Stomach (tissue), 8 donors: ENCODE measurements at regions not wholly inside any gene's neighbourhood (a gene's known extent, or its start where the extent isn't known, plus 50 kb on each side); places are given as distances from the start of the nearest gene placed in this dataset.
A peak's percentile ranks its signal among the peaks of the same experiment; 100 is the strongest.

ENCODE experiments used
- DNase-seq, 2 donors: peaks; one replicate each; pipeline versions ENCODE4 v3.0.0 to v3.0.0-alpha.2; 2013 to 2019
- H3K27ac ChIP-seq, 5 donors: fragments of 200-600 bp in 4 of 5; sonication (generic) in 4 of 5; one replicate each; pipeline ENCODE4 v1.5.1; 2013 to 2019; ENCODE audit warnings: mild to moderate bottlenecking in 1 of 5, moderate library complexity in 1 of 5
- H3K27me3 ChIP-seq, 3 donors: fragments of 200-600 bp; sonication (generic); one replicate each; pipeline ENCODE4 v1.5.1; 2017 to 2019; ENCODE audit warnings: mixed run types in 1 of 3
- H3K36me3 ChIP-seq, 4 donors: fragments of 200-600 bp; sonication (generic); 1 replicate in 3 of 4; 2 replicates in 1 of 4; pipeline ENCODE4 v1.5.1; 2016 to 2019
- H3K4me1 ChIP-seq, 4 donors: fragments of 200-600 bp; sonication (generic); one replicate each; pipeline ENCODE4 v1.5.1; 2016 to 2019
- H3K4me3 ChIP-seq, 4 donors: fragments of 200-600 bp; sonication (generic) in 3 of 4; one replicate each; pipeline ENCODE4 v1.5.1; 2016 to 2019; ENCODE audit warnings: mild to moderate bottlenecking in 1 of 4
- H3K9me3 ChIP-seq, 4 donors: fragments of 200-600 bp; sonication (generic); one replicate each; pipeline ENCODE4 v1.5.1; 2016 to 2019
- CTCF ChIP-seq, 7 experiments: fragments of 450-650 bp in 4 of 7; fragments of 200-600 bp in 3 of 7; sonication (generic) in 3 of 7; IDR thresholded peaks; one replicate each; pipeline ENCODE4 v1.5.1; 2016 to 2019; ENCODE audit warnings: antibody characterized with exemption in 7 of 7, control low read depth in 2 of 7, mild to moderate bottlenecking in 1 of 7
- EP300 ChIP-seq: sonication (generic); formaldehyde crosslinking; IDR thresholded peaks from one replicate; pipeline ENCODE4 v1.6.1; 2017; ENCODE audit warnings: antibody characterized with exemption
- POLR2A ChIP-seq, 4 donors: fragments of 450-650 bp; IDR thresholded peaks; one replicate each; pipeline ENCODE4 v1.6.1; 2016; ENCODE audit warnings: antibody characterized with exemption in 4 of 4, control low read depth in 2 of 4, mild to moderate bottlenecking in 1 of 4, moderate library complexity in 1 of 4
- POLR2AphosphoS5 ChIP-seq, 3 donors: sonication (generic); formaldehyde crosslinking; IDR thresholded peaks; one replicate each; pipeline ENCODE4 v1.6.1; 2016; ENCODE audit warnings: antibody characterized with exemption in 3 of 3
- WGBS, 5 donors: extraction: QIAGEN DNeasy Blood & Tissue Kit in 3 of 5; methylation state at CpG; one replicate each; pipeline versions ENCODE4 v1.1.5 to v1.1.7; 2013 to 2018; 5-methylcytosine and 5-hydroxymethylcytosine counted together
- intact Hi-C: fragments of 100-400 bp; cut with DNase I; formaldehyde crosslinking; loops from one replicate; pipeline ENCODE4 v1.15.1; 2023; ENCODE audit warnings: low total_unique reads
- donor health status: healthy with polysubstance abuse.
- donor health status: Bipolar disorder and iron deficiency.
- donor health status: healthy.

- Histone ChIP-seq H3K27me3 (no peaks in the 10 kb centered on the region), H3K9me3 (peaks cover 0 to 13% (median 5%) of the 10 kb centered on the region in 4 donors), H3K36me3 (no peaks in the 10 kb centered on the region), H3K4me3 (no peak overlapping the region), H3K27ac (no peak overlapping the region), H3K4me1 (no peaks in the 10 kb centered on the region)
- intact Hi-C loops: no loop called here
- TF ChIP-seq POLR2AphosphoS5 (IDR thresholded peaks at IDR 0.05) (no peak), CTCF (IDR thresholded peaks at IDR 0.05) (peak in 3 of 7 experiments; percentile 14 to 31 (median 22))
- whole genome bisulfite sequencing, 5 donors: 44 to 48% (median 47%) methylated on average over 5 of the region's 5 CpGs
- peak in 1 of 2 donors; percentile 67 for DNase-seq
Measured at GRCh38 chr5:12023614-12024241, 119.5 kb upstream of the CTNND2 start.

- intact Hi-C loops: no loop called here
- WGBS, 5 donors: 61 to 78% (median 66%) methylated on average over 3 of the region's 3 CpGs
- no peak overlapping the region for H3K4me3 ChIP-seq
- no peaks in the 10 kb centered on the region for H3K4me1 ChIP-seq
- peaks cover 0 to 5% (median 1%) of the 10 kb centered on the region in 4 donors for H3K9me3 ChIP-seq
- DNase-seq: peak in 1 of 2 donors; percentile 7
- TF ChIP-seq EP300 (no peak), CTCF (IDR thresholded peaks at IDR 0.05) (no peak), POLR2AphosphoS5 (IDR thresholded peaks at IDR 0.05) (no peak), POLR2A (IDR thresholded peaks at IDR 0.05) (no peak)
- H3K27me3 ChIP-seq: no peaks in the 10 kb centered on the region
- no peak overlapping the region for H3K27ac ChIP-seq
- no peaks in the 10 kb centered on the region for H3K36me3 ChIP-seq
Measured at GRCh38 chr5:12022444-12022843, 118.2 kb upstream of the CTNND2 start.

GRCh38 chr5:12019306-12019705 is 115.1 kb upstream of the CTNND2 start:
- WGBS, 5 donors: 71 to 95% (median 85%) methylated on average over 1 of the region's 1 CpG
- intact Hi-C loops: no loop called here
- Histone ChIP-seq H3K27me3 (no peaks in the 10 kb centered on the region), H3K27ac (no peak overlapping the region), H3K4me1 (no peaks in the 10 kb centered on the region), H3K4me3 (no peak overlapping the region), H3K36me3 (no peaks in the 10 kb centered on the region), H3K9me3 (peaks cover 0 to 10% (median 3%) of the 10 kb centered on the region in 4 donors)
- no peak for TF ChIP-seq EP300
- TF ChIP-seq POLR2AphosphoS5 (IDR thresholded peaks at IDR 0.05): no peak
- TF ChIP-seq CTCF (IDR thresholded peaks at IDR 0.05): no peak
- TF ChIP-seq POLR2A (IDR thresholded peaks at IDR 0.05): no peak
- no peak for DNase-seq

GRCh38 chr5:12017007-12017406 is 112.8 kb upstream of the CTNND2 start:
- no peak overlapping the region for H3K27ac ChIP-seq
- no peaks in the 10 kb centered on the region for H3K36me3 ChIP-seq
- no peaks in the 10 kb centered on the region for H3K27me3 ChIP-seq
- H3K4me1 ChIP-seq: no peaks in the 10 kb centered on the region
- TF ChIP-seq CTCF (IDR thresholded peaks at IDR 0.05): no peak
- TF ChIP-seq POLR2A (IDR thresholded peaks at IDR 0.05): no peak
- no peak for TF ChIP-seq EP300
- TF ChIP-seq POLR2AphosphoS5 (IDR thresholded peaks at IDR 0.05): no peak
- DNase-seq: peak in 1 of 2 donors; percentile 10
- WGBS, 5 donors: 41 to 57% (median 45%) methylated on average over 10 of the region's 10 CpGs
- H3K9me3 ChIP-seq: peaks cover 0 to 10% (median 3%) of the 10 kb centered on the region in 4 donors
- no peak overlapping the region for H3K4me3 ChIP-seq
- intact Hi-C loops: no loop called here
